ENCODE measurements at regions not wholly inside any gene's neighbourhood (a gene's known extent, or its start where the extent isn't known, plus 50 kb on each side); places are given as distances from the start of the nearest gene placed in this dataset.

- CTCF ChIA-PET = interaction anchor here in 1 of 2 donors (0.6 kb wide), 1 partner anchor 1423 kb away, joined by 4 read pairs; no protein-coding TSS in a partner anchor
- WGBS (ENCODE audit: insufficient coverage) = no CpG with 5 or more reads among the region's 3 CpGs
Observed at GRCh38 chrX:20513185-20513584, 246.5 kb upstream of the RPS6KA3 start.

GRCh38 chrX:20511792-20512191 is 245.1 kb upstream of the RPS6KA3 start:
- Histone ChIP-seq H3K4me3 (ENCODE audit: control insufficient read depth in 1 of 2, extremely low read depth in 1 of 2, low read length in 1 of 2) (no peak overlapping the region), H3K36me3 (ENCODE audit: control insufficient read depth in 2 of 2, extremely low read depth in 1 of 2, insufficient read depth in 1 of 2, low read length in 1 of 2) (no peaks in the 10 kb centered on the region), H3K27ac (ENCODE audit: low read length) (no peak overlapping the region), H3K27me3 (replicated peaks in 1 of 2; ENCODE audit: control insufficient read depth in 2 of 2, extremely low read depth in 1 of 2, insufficient read depth in 2 of 2, low read length in 1 of 2) (no peaks in the 10 kb centered on the region), H3K9me3 (no peaks in the 10 kb centered on the region), H3K4me1 (ENCODE audit: control insufficient read depth in 1 of 2, extremely low read depth in 1 of 2, insufficient read depth in 2 of 2, low read length in 2 of 2) (no peaks in the 10 kb centered on the region)
- WGBS (ENCODE audit: insufficient coverage) = no CpG with 5 or more reads among the region's 5 CpGs
- H3K4me3 Mint-ChIP-seq = no peak overlapping the region
- no peak overlapping the region for H3K27ac Mint-ChIP-seq
- ATAC-seq (replicated peaks in 1 of 4) (no peak), DNase-seq (no peak)
- ChIA-PET POLR2A (no interaction called here), CTCF (interaction anchor here in 1 of 2 donors (0.6 kb wide), 1 partner anchor 970 kb away, joined by 3 read pairs; no protein-coding TSS in a partner anchor)
- H3K9me3 Mint-ChIP-seq = no peaks in the 10 kb centered on the region
- peaks cover 0 to 13% of the 10 kb centered on the region in 2 donors for H3K27me3 Mint-ChIP-seq
- no peaks in the 10 kb centered on the region for H3K36me3 Mint-ChIP-seq
- peaks cover 0 to 8% (median 6%) of the 10 kb centered on the region in 3 donors for H3K4me1 Mint-ChIP-seq

More at GRCh38 chrX:20513185-20513584, 246.5 kb upstream of the RPS6KA3 start:
- Histone ChIP-seq H3K4me1 (ENCODE audit: control insufficient read depth in 1 of 2, extremely low read depth in 1 of 2, insufficient read depth in 2 of 2, low read length in 2 of 2) (no peaks in the 10 kb centered on the region), H3K27me3 (replicated peaks in 1 of 2; ENCODE audit: control insufficient read depth in 2 of 2, extremely low read depth in 1 of 2, insufficient read depth in 2 of 2, low read length in 1 of 2) (no peaks in the 10 kb centered on the region), H3K9me3 (no peaks in the 10 kb centered on the region), H3K36me3 (ENCODE audit: control insufficient read depth in 2 of 2, extremely low read depth in 1 of 2, insufficient read depth in 1 of 2, low read length in 1 of 2) (no peaks in the 10 kb centered on the region), H3K4me3 (ENCODE audit: control insufficient read depth in 1 of 2, extremely low read depth in 1 of 2, low read length in 1 of 2) (no peak overlapping the region), H3K27ac (ENCODE audit: low read length) (no peak overlapping the region)
- Mint-ChIP-seq H3K27ac (no peak overlapping the region), H3K36me3 (no peaks in the 10 kb centered on the region), H3K4me1 (peaks cover 0 to 8% (median 6%) of the 10 kb centered on the region in 3 donors), H3K27me3 (peaks cover 0 to 14% of the 10 kb centered on the region in 2 donors), H3K4me3 (no peak overlapping the region), H3K9me3 (no peaks in the 10 kb centered on the region)
- no peak for DNase-seq
- POLR2A ChIA-PET = no interaction called here
- no peak for ATAC-seq (replicated peaks in 1 of 4)

GRCh38 chrX:20507901-20508620 is 241.4 kb upstream of the RPS6KA3 start:
- DNase-seq (no peak), ATAC-seq (replicated peaks in 1 of 4) (no peak)
- ChIA-PET CTCF (interaction anchor here in 1 of 2 donors (0.8 kb wide), 1 partner anchor 24 kb away, joined by 3 read pairs; no protein-coding TSS in a partner anchor), POLR2A (no interaction called here)
- Mint-ChIP-seq H3K27me3 (peaks cover under 1 to 22% of the 10 kb centered on the region in 2 donors), H3K4me3 (no peak overlapping the region), H3K27ac (no peak overlapping the region), H3K4me1 (no peaks in the 10 kb centered on the region), H3K9me3 (no peaks in the 10 kb centered on the region), H3K36me3 (no peaks in the 10 kb centered on the region)
- H3K4me3 ChIP-seq (ENCODE audit: control insufficient read depth in 1 of 2, extremely low read depth in 1 of 2, low read length in 1 of 2) = no peak overlapping the region
- H3K9me3 ChIP-seq = no peaks in the 10 kb centered on the region
- no peak overlapping the region for H3K27ac ChIP-seq (ENCODE audit: low read length)
- H3K27me3 ChIP-seq (replicated peaks in 1 of 2; ENCODE audit: control insufficient read depth in 2 of 2, extremely low read depth in 1 of 2, insufficient read depth in 2 of 2, low read length in 1 of 2) = no peaks in the 10 kb centered on the region
- WGBS (ENCODE audit: insufficient coverage) = 100% methylated on average over 1 of the region's 2 CpGs
- H3K36me3 ChIP-seq (ENCODE audit: control insufficient read depth in 2 of 2, extremely low read depth in 1 of 2, insufficient read depth in 1 of 2, low read length in 1 of 2) = no peaks in the 10 kb centered on the region
- no peaks in the 10 kb centered on the region for H3K4me1 ChIP-seq (ENCODE audit: control insufficient read depth in 1 of 2, extremely low read depth in 1 of 2, insufficient read depth in 2 of 2, low read length in 2 of 2)

GRCh38 chrX:20506739-20507138 is 240.0 kb upstream of the RPS6KA3 start:
- H3K27ac ChIP-seq (ENCODE audit: low read length) = no peak overlapping the region
- Mint-ChIP-seq H3K9me3 (no peaks in the 10 kb centered on the region), H3K4me1 (no peaks in the 10 kb centered on the region), H3K36me3 (no peaks in the 10 kb centered on the region), H3K27ac (no peak overlapping the region), H3K27me3 (peaks cover 3 to 30% of the 10 kb centered on the region in 2 donors), H3K4me3 (no peak overlapping the region)
- no peaks in the 10 kb centered on the region for H3K36me3 ChIP-seq (ENCODE audit: control insufficient read depth in 2 of 2, extremely low read depth in 1 of 2, insufficient read depth in 1 of 2, low read length in 1 of 2)
- H3K27me3 ChIP-seq (replicated peaks in 1 of 2; ENCODE audit: control insufficient read depth in 2 of 2, extremely low read depth in 1 of 2, insufficient read depth in 2 of 2, low read length in 1 of 2) = no peaks in the 10 kb centered on the region
- DNase-seq (no peak), ATAC-seq (replicated peaks in 1 of 4) (no peak)
- ChIA-PET POLR2A (no interaction called here), CTCF (no interaction called here)
- no peak overlapping the region for H3K4me3 ChIP-seq (ENCODE audit: control insufficient read depth in 1 of 2, extremely low read depth in 1 of 2, low read length in 1 of 2)
- no peaks in the 10 kb centered on the region for H3K4me1 ChIP-seq (ENCODE audit: control insufficient read depth in 1 of 2, extremely low read depth in 1 of 2, insufficient read depth in 2 of 2, low read length in 2 of 2)
- no peaks in the 10 kb centered on the region for H3K9me3 ChIP-seq

GRCh38 chrX:20500949-20501348 is 234.2 kb upstream of the RPS6KA3 start:
- ATAC-seq (replicated peaks in 1 of 4) = no peak
- Histone ChIP-seq H3K27ac (ENCODE audit: low read length) (no peak overlapping the region), H3K4me1 (ENCODE audit: control insufficient read depth in 1 of 2, extremely low read depth in 1 of 2, insufficient read depth in 2 of 2, low read length in 2 of 2) (no peaks in the 10 kb centered on the region), H3K36me3 (ENCODE audit: control insufficient read depth in 2 of 2, extremely low read depth in 1 of 2, insufficient read depth in 1 of 2, low read length in 1 of 2) (no peaks in the 10 kb centered on the region), H3K27me3 (replicated peaks in 1 of 2; ENCODE audit: control insufficient read depth in 2 of 2, extremely low read depth in 1 of 2, insufficient read depth in 2 of 2, low read length in 1 of 2) (no peaks in the 10 kb centered on the region), H3K9me3 (no peaks in the 10 kb centered on the region), H3K4me3 (ENCODE audit: control insufficient read depth in 1 of 2, extremely low read depth in 1 of 2, low read length in 1 of 2) (no peak overlapping the region)
- ChIA-PET CTCF (no interaction called here), POLR2A (no interaction called here)
- H3K9me3 Mint-ChIP-seq = no peaks in the 10 kb centered on the region
- no peaks in the 10 kb centered on the region for H3K36me3 Mint-ChIP-seq
- H3K4me3 Mint-ChIP-seq = no peak overlapping the region
- peaks cover 9 to 17% (median 13%) of the 10 kb centered on the region in 3 donors for H3K4me1 Mint-ChIP-seq
- no peak overlapping the region for H3K27ac Mint-ChIP-seq
- no peak for DNase-seq
- peaks cover 3 to 34% of the 10 kb centered on the region in 2 donors for H3K27me3 Mint-ChIP-seq

- Histone ChIP-seq H3K27me3 (replicated peaks in 1 of 2; ENCODE audit: control insufficient read depth in 2 of 2, extremely low read depth in 1 of 2, insufficient read depth in 2 of 2, low read length in 1 of 2) (no peaks in the 10 kb centered on the region), H3K27ac (ENCODE audit: low read length) (no peak overlapping the region), H3K36me3 (ENCODE audit: control insufficient read depth in 2 of 2, extremely low read depth in 1 of 2, insufficient read depth in 1 of 2, low read length in 1 of 2) (no peaks in the 10 kb centered on the region), H3K4me3 (ENCODE audit: control insufficient read depth in 1 of 2, extremely low read depth in 1 of 2, low read length in 1 of 2) (no peak overlapping the region), H3K4me1 (ENCODE audit: control insufficient read depth in 1 of 2, extremely low read depth in 1 of 2, insufficient read depth in 2 of 2, low read length in 2 of 2) (no peaks in the 10 kb centered on the region), H3K9me3 (no peaks in the 10 kb centered on the region)
- Mint-ChIP-seq H3K4me3 (peak overlapping the region in 1 of 3 donors; percentile 17), H3K27me3 (peaks cover 3 to 34% of the 10 kb centered on the region in 2 donors), H3K27ac (peak overlapping the region; percentile 46 to 65), H3K36me3 (no peaks in the 10 kb centered on the region), H3K9me3 (no peaks in the 10 kb centered on the region), H3K4me1 (peaks cover 9 to 17% (median 13%) of the 10 kb centered on the region in 3 donors)
- ChIA-PET CTCF (no interaction called here), POLR2A (interaction anchor here in 1 of 2 donors (0.6 kb wide), 1 partner anchor 358 kb away, joined by 5 read pairs; the partner anchor contains the start of gene EIF1AX)
- peak in 5 of 35 experiments; percentile 0 to 7 (median 2) for DNase-seq
- 0% methylated on average over 1 of the region's 6 CpGs for WGBS (ENCODE audit: insufficient coverage)
- peak; percentile 50 to 93 (median 71) for ATAC-seq (replicated peaks in 1 of 4)
Observed at GRCh38 chrX:20500171-20500865, 233.6 kb upstream of the RPS6KA3 start.

Measured in T-cell (primary cell).